Astrocyte (in vitro differentiated cells and primary cell): ENCODE measurements at regions not wholly inside any gene's neighbourhood (a gene's known extent, or its start where the extent isn't known, plus 50 kb on each side); places are given as distances from the start of the nearest gene placed in this dataset.

Experiments
- DNase-seq: peaks from one replicate; pipeline ENCODE4 v3.0.0-alpha.2; 2010; ENCODE audit warnings: low read depth
- FAIRE-seq: peaks from 2 replicates; lab custom pipeline; 2011; peaks lifted over from hg19 to GRCh38; lab: Jason Lieb, UNC
- H2AFZ ChIP-seq: 2 replicates; pipeline ENCODE4 v1.6.0; 2012; ENCODE audit warnings: low read depth, low read length, inconsistent platforms
- H3K27ac ChIP-seq: 2 replicates; pipeline ENCODE4 v1.5.1; 2011; ENCODE audit warnings: low read depth, low read length, inconsistent platforms
- H3K27me3 ChIP-seq: 2 replicates; pipeline ENCODE4 v1.6.0; 2011; ENCODE audit warnings: low read length, inconsistent platforms; ENCODE audit not compliant: insufficient read depth
- H3K36me3 ChIP-seq: 2 replicates; pipeline ENCODE4 v1.5.1; 2011; ENCODE audit warnings: low read length, inconsistent platforms; ENCODE audit not compliant: insufficient read depth
- H3K4me1 ChIP-seq: 2 replicates; pipeline ENCODE4 v1.5.1; 2011; ENCODE audit warnings: low read length, inconsistent platforms; ENCODE audit not compliant: insufficient read depth
- H3K4me2 ChIP-seq: 2 replicates; pipeline ENCODE4 v1.6.0; 2012; ENCODE audit warnings: low read length, inconsistent platforms
- H3K4me3 ChIP-seq: 2 replicates; pipeline ENCODE4 v1.5.1; 2011; ENCODE audit warnings: low read depth, mild to moderate bottlenecking, low read length, inconsistent platforms; ENCODE audit not compliant: insufficient read depth
- H3K79me2 ChIP-seq: 2 replicates; pipeline ENCODE4 v1.6.0; 2012; ENCODE audit warnings: mild to moderate bottlenecking, low read length, inconsistent platforms; ENCODE audit not compliant: insufficient read depth
- H3K9ac ChIP-seq: 2 replicates; pipeline ENCODE4 v1.6.0; 2012; ENCODE audit warnings: mild to moderate bottlenecking, low read length, inconsistent platforms
- H3K9me3 ChIP-seq: 2 replicates; pipeline ENCODE4 v1.5.1; 2012; ENCODE audit warnings: low read depth, mild to moderate bottlenecking, low read length, inconsistent platforms; ENCODE audit not compliant: insufficient read depth
- H4K20me1 ChIP-seq: 2 replicates; pipeline ENCODE4 v1.6.0; 2012; ENCODE audit warnings: low read length, inconsistent platforms; ENCODE audit not compliant: insufficient read depth
- H3K27ac Mint-ChIP-seq: one replicate; pipeline ENCODE4 v1.8.0; 2021; ENCODE audit warnings: mild to moderate bottlenecking, mixed read lengths; ENCODE audit not compliant: unreplicated experiment
- H3K27me3 Mint-ChIP-seq: one replicate; pipeline ENCODE4 v1.8.0; 2021; ENCODE audit warnings: low read depth, mixed read lengths; ENCODE audit not compliant: unreplicated experiment
- H3K36me3 Mint-ChIP-seq: one replicate; pipeline ENCODE4 v1.8.0; 2021; ENCODE audit warnings: low read depth, mixed read lengths; ENCODE audit not compliant: unreplicated experiment
- H3K4me1 Mint-ChIP-seq: one replicate; pipeline ENCODE4 v1.8.0; 2021; ENCODE audit warnings: low read depth, mixed read lengths; ENCODE audit not compliant: unreplicated experiment
- H3K4me3 Mint-ChIP-seq: one replicate; pipeline ENCODE4 v1.8.0; 2021; ENCODE audit warnings: mild to moderate bottlenecking, moderate library complexity, mixed read lengths; ENCODE audit not compliant: unreplicated experiment
- H3K9me3 Mint-ChIP-seq: one replicate; pipeline ENCODE4 v1.8.0; 2021; ENCODE audit warnings: mild to moderate bottlenecking, mixed read lengths; ENCODE audit not compliant: unreplicated experiment
- CTCF ChIP-seq: IDR thresholded peaks from 2 replicates; pipeline ENCODE4 v1.5.1; 2011; ENCODE audit warnings: low read depth, mild to moderate bottlenecking, inconsistent platforms, low read length, moderate library complexity; ENCODE audit not compliant: insufficient read depth
- EZH2 ChIP-seq: IDR thresholded peaks from 2 replicates; pipeline ENCODE4 v1.6.1; 2012; ENCODE audit warnings: mild to moderate bottlenecking, low read length, inconsistent platforms; ENCODE audit not compliant: insufficient read depth

- H3K79me2 ChIP-seq, result no peaks in the 10 kb centered on the region
- no peaks in the 10 kb centered on the region for H3K27me3 ChIP-seq
- peaks cover 3% of the 10 kb centered on the region for H3K9me3 ChIP-seq
- Mint-ChIP-seq H3K27me3 (peaks cover 47% of the 10 kb centered on the region), H3K9me3 (no peaks in the 10 kb centered on the region), H3K27ac (no peak overlapping the region), H3K4me3 (peak overlapping the region; percentile 34), H3K36me3 (no peaks in the 10 kb centered on the region), H3K4me1 (no peaks in the 10 kb centered on the region)
- no peak overlapping the region for H3K4me2 ChIP-seq
- no peaks in the 10 kb centered on the region for H3K36me3 ChIP-seq
- H3K27ac ChIP-seq, result no peak overlapping the region
- DNase-seq, result no peak
- TF ChIP-seq CTCF (peak; percentile 28), EZH2 (no peak)
- no peak overlapping the region for H3K9ac ChIP-seq
- peak overlapping the region; percentile 75 for H2AFZ ChIP-seq
- H3K4me1 ChIP-seq, result no peaks in the 10 kb centered on the region
- H4K20me1 ChIP-seq, result no peaks in the 10 kb centered on the region
- H3K4me3 ChIP-seq, result no peak overlapping the region
- no peak for FAIRE-seq
These were observed 518.5 kb upstream of the EEF2KMT start for GRCh38 chr16:5615868-5616642.

- no peaks in the 10 kb centered on the region for H3K4me1 ChIP-seq
- H3K27ac ChIP-seq, result no peak overlapping the region
- H3K27me3 ChIP-seq, result no peaks in the 10 kb centered on the region
- Mint-ChIP-seq H3K27me3 (peaks cover 6% of the 10 kb centered on the region), H3K27ac (no peak overlapping the region), H3K36me3 (no peaks in the 10 kb centered on the region), H3K4me1 (no peaks in the 10 kb centered on the region), H3K9me3 (no peaks in the 10 kb centered on the region), H3K4me3 (no peak overlapping the region)
- TF ChIP-seq EZH2 (no peak), CTCF (no peak)
- H2AFZ ChIP-seq, result no peak overlapping the region
- DNase-seq, result no peak
- no peak for FAIRE-seq
- H3K9ac ChIP-seq, result no peak overlapping the region
- peaks cover 3% of the 10 kb centered on the region for H3K9me3 ChIP-seq
- no peaks in the 10 kb centered on the region for H3K36me3 ChIP-seq
- no peak overlapping the region for H3K4me2 ChIP-seq
- H3K4me3 ChIP-seq, result no peak overlapping the region
- no peaks in the 10 kb centered on the region for H3K79me2 ChIP-seq
- H4K20me1 ChIP-seq, result no peaks in the 10 kb centered on the region
These were observed 509.6 kb upstream of the EEF2KMT start for GRCh38 chr16:5607169-5607568.

GRCh38 chr16:5605404-5605803 is 507.8 kb upstream of the EEF2KMT start:
- no peaks in the 10 kb centered on the region for H3K4me1 Mint-ChIP-seq
- Histone ChIP-seq H2AFZ (no peak overlapping the region), H3K36me3 (no peaks in the 10 kb centered on the region), H3K27me3 (no peaks in the 10 kb centered on the region), H3K4me3 (no peak overlapping the region), H3K4me1 (no peaks in the 10 kb centered on the region), H3K27ac (no peak overlapping the region), H4K20me1 (no peaks in the 10 kb centered on the region), H3K9ac (no peak overlapping the region), H3K9me3 (peaks cover 3% of the 10 kb centered on the region), H3K79me2 (no peaks in the 10 kb centered on the region), H3K4me2 (no peak overlapping the region)
- no peak overlapping the region for H3K4me3 Mint-ChIP-seq
- DNase-seq, result no peak
- no peaks in the 10 kb centered on the region for H3K36me3 Mint-ChIP-seq
- no peak for TF ChIP-seq CTCF
- no peak for TF ChIP-seq EZH2
- no peaks in the 10 kb centered on the region for H3K27me3 Mint-ChIP-seq
- H3K9me3 Mint-ChIP-seq, result peaks cover 2% of the 10 kb centered on the region
- H3K27ac Mint-ChIP-seq, result no peak overlapping the region
- no peak for FAIRE-seq
